ENCODE measurements at regions not wholly inside any gene's neighbourhood (a gene's known extent, or its start where the extent isn't known, plus 50 kb on each side); places are given as distances from the start of the nearest gene placed in this dataset.

DNA sequence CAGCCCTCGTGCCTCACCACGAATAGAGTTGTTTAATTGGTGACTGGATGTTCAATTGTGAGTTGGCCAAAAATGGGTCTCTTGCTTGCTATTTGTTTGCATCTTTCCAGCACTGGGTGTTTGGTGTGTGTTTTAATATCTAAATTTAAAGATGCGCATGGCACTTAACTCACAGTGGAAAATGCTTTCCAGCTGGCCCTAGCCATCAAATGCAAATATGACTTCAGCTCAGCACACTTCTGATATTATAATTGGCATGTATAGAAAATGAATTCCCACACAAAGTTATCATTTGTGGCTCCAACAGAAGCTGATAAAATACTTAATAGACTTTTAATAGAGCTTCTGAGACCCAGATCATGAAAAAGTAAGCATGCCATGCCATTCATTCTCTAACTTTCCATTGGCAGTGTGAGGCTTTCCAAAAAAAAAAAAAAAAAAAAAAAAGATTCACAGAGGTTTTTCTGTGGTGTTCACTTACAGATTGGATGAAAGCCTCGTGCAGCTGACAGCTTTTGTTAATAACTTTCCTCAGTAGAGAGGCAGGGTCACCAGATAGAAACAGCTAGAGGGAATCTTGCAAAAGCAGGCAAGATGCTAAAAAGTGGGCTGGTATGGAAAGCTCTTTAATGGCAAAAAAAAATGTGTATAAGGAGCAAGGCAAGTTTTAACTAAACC, 425.2 kb downstream of the GALC start:
- Mint-ChIP-seq H3K27me3 (no peaks in the 10 kb centered on the region), H3K4me1 (no peaks in the 10 kb centered on the region), H3K27ac (no peak overlapping the region), H3K4me3 (no peak overlapping the region), H3K9me3 (peaks cover 8% of the 10 kb centered on the region), H3K36me3 (no peaks in the 10 kb centered on the region)
- no peak for DNase-seq
- ATAC-seq (ENCODE audit: low read depth): no peak
- POLR2A ChIA-PET: no interaction called here

DNA sequence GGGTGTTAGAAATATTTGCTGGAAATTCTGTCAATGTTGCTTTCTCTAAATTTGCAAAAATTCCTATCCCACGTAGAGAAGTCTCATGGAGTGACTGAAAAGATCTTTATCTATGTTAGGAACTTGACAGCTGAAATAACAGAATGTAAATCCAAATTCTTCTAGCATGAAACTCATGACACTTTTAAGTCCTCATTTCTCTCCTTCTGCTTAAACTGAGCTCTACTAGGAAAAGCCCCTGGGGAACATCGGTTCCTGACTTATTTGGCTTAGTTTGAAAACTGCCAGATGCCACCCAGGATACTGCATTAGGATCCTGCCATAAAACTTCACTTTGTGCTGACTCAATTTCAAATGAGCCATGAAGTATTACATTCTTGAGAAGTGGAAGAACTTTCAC, 426.0 kb downstream of the GALC start:
- H3K36me3 Mint-ChIP-seq: no peaks in the 10 kb centered on the region
- no peaks in the 10 kb centered on the region for H3K4me1 Mint-ChIP-seq
- DNase-seq (no peak), ATAC-seq (ENCODE audit: low read depth) (no peak)
- no peak overlapping the region for H3K4me3 Mint-ChIP-seq
- H3K27ac Mint-ChIP-seq: no peak overlapping the region
- POLR2A ChIA-PET: no interaction called here
- H3K9me3 Mint-ChIP-seq: peaks cover 11% of the 10 kb centered on the region
- H3K27me3 Mint-ChIP-seq: no peaks in the 10 kb centered on the region

DNA sequence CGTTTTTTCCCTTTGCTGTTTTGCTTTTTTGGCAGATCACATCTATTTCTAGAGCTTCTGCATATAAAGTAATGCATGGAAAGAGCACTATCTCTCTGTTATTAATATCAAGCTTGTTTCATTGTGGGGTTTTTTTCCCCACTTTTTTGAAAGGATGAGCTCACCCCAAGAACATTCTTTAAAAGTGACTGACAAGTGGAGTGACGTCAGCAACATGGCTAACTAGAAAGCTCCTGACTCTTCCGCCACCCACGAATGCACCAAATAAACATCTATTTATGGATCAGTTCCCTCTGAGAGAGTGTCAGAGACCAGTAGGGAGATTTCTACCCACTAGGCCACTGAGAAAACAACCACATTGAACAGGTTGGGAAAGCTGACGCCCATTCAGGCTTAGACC, 445.4 kb downstream of the GALC start:
- H3K4me3 Mint-ChIP-seq: no peak overlapping the region
- H3K27ac Mint-ChIP-seq: no peak overlapping the region
- ATAC-seq (ENCODE audit: low read depth): no peak
- DNase-seq: no peak
- H3K9me3 Mint-ChIP-seq: peaks cover 4% of the 10 kb centered on the region
- no peaks in the 10 kb centered on the region for H3K27me3 Mint-ChIP-seq
- POLR2A ChIA-PET: no interaction called here
- no peaks in the 10 kb centered on the region for H3K36me3 Mint-ChIP-seq
- H3K4me1 Mint-ChIP-seq: no peaks in the 10 kb centered on the region

DNA sequence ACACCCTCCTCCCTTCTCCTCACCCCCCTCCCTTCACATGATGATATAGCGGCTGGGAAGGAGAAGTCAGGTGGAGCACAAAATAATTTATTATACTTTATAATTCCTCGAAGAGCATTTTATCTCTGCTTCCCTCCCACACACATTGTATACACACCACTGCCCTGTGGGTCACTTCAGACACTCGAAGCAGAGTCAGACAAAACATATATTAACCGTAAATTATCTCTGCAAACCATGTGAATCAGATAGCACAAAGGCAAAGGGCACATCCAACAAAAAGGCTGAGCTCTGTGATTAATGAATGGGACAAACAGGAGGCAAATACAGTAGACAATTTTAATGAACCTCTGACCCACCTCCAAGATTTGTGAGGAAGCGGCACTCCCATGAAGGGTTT, 450.7 kb downstream of the GALC start:
- H3K36me3 Mint-ChIP-seq: no peaks in the 10 kb centered on the region
- ATAC-seq (ENCODE audit: low read depth) (no peak), DNase-seq (no peak)
- H3K4me1 Mint-ChIP-seq: no peaks in the 10 kb centered on the region
- H3K27me3 Mint-ChIP-seq: no peaks in the 10 kb centered on the region
- POLR2A ChIA-PET: no interaction called here
- H3K9me3 Mint-ChIP-seq: peaks cover 2% of the 10 kb centered on the region
- no peak overlapping the region for H3K27ac Mint-ChIP-seq
- H3K4me3 Mint-ChIP-seq: no peak overlapping the region

DNA sequence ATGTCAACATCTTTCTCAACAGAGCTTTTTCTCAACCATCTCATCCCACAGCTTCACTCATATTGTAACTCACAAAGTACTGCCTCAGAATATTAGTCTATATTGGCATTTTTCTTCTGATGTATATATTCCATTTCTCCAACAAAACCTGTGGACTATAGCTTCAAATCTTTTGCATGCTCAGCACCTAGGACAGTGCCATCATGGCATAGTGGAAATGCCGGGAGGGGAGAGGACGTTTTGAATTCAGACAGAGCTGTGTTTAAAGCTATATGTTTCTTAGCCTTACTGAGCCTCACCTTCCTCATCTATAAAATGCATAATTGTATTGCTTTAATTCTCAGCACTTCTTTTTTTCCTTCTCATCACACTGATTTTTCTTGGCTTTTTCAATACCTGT, 452.6 kb downstream of the GALC start:
- Mint-ChIP-seq H3K27me3 (no peaks in the 10 kb centered on the region), H3K4me1 (no peaks in the 10 kb centered on the region), H3K36me3 (no peaks in the 10 kb centered on the region), H3K27ac (no peak overlapping the region), H3K4me3 (no peak overlapping the region), H3K9me3 (peaks cover 1% of the 10 kb centered on the region)
- POLR2A ChIA-PET: no interaction called here
- DNase-seq (no peak), ATAC-seq (ENCODE audit: low read depth) (no peak)

DNA sequence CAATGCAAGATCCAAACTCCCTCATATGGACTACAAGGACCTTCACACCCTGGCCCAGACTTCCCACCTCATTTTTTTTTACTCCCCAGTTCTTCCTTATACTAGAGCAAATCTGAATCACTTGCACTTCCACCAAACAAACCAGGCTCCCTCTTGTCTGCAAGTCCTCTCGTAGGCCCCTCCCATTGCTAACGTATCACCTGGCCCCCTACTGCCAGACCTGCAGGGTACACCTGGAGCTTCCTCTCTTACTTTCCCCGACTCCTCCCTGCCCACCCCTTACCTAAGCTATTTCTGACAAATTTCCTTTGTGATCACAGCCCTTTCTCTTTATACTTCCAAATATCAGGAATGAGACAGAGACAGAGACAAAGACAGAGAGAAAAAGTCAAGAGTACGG, 463.9 kb downstream of the GALC start:
- no peak for DNase-seq
- Mint-ChIP-seq H3K4me3 (no peak overlapping the region), H3K27ac (no peak overlapping the region), H3K9me3 (no peaks in the 10 kb centered on the region), H3K4me1 (no peaks in the 10 kb centered on the region), H3K27me3 (no peaks in the 10 kb centered on the region), H3K36me3 (no peaks in the 10 kb centered on the region)
- ATAC-seq (ENCODE audit: low read depth): no peak
- POLR2A ChIA-PET: no interaction called here

DNA sequence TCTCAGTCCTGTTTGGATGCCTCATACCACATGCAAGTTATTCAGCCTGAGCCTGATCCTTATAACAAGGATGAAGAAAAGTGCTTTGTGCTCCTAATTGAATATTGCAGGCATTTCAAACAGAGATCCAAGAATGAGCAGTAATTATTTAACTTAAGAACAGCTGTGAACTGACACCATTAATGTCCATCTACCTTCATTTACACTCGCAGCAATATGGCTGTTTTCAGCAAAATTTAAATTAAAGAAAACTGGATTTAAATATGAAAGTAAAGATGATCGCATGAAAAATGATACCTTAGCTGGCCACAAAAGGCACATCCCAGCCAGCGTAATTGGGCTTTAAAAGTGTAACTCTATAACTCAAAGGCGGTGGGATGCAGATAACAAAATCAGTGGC, 466.3 kb downstream of the GALC start:
- ATAC-seq (ENCODE audit: low read depth): no peak
- POLR2A ChIA-PET: no interaction called here

DNA sequence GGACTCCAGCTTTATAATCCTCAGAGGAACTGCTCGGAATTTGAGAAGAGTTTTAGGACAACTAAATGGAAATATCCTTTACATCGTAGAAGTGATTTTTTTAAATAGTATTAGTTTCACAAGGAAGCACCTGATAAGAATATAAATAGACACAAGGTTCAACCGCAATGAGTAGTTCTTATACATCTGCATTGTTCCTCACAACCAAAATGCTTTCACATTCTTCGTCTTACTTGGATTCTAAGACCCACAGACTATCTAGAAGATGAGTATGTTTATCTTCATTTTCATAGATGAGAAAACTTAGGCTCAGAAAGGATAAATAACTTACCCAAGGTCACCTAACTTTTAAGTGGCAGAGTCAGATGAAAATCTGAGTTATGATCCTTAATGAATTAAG, 469.0 kb downstream of the GALC start:
- Mint-ChIP-seq H3K9me3 (no peaks in the 10 kb centered on the region), H3K4me1 (no peaks in the 10 kb centered on the region), H3K27me3 (no peaks in the 10 kb centered on the region), H3K36me3 (no peaks in the 10 kb centered on the region), H3K4me3 (no peak overlapping the region), H3K27ac (no peak overlapping the region)
- POLR2A ChIA-PET: no interaction called here
- no peak for DNase-seq
- ATAC-seq (ENCODE audit: low read depth): no peak

More for the DNA sequence above, 466.3 kb downstream of the GALC start:
- no peaks in the 10 kb centered on the region for H3K4me1 Mint-ChIP-seq
- no peaks in the 10 kb centered on the region for H3K27me3 Mint-ChIP-seq
- H3K36me3 Mint-ChIP-seq: no peaks in the 10 kb centered on the region
- no peaks in the 10 kb centered on the region for H3K9me3 Mint-ChIP-seq
- DNase-seq: no peak
- H3K4me3 Mint-ChIP-seq: no peak overlapping the region
- no peak overlapping the region for H3K27ac Mint-ChIP-seq

DNA sequence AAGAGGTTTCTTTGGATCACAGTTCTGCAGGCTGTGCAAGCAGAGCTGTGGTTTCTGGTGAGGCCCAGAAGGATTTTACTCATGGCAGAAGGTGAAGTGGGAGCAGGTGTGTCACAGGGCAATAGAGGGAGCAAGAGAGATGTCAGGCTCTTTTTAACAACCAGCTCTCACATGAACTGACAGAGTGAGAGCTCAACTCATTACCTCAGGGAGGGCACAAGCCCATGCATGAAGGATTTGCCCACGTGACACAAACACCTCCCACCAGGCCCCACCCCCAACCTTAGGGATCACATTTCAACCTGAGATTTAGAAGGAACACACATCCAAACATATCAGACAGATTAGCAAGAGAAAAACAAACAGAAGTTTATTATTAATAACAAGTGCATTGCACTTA, 470.4 kb downstream of the GALC start:
- Mint-ChIP-seq H3K4me3 (no peak overlapping the region), H3K27ac (no peak overlapping the region), H3K9me3 (peaks cover 1% of the 10 kb centered on the region), H3K27me3 (no peaks in the 10 kb centered on the region), H3K36me3 (no peaks in the 10 kb centered on the region), H3K4me1 (no peaks in the 10 kb centered on the region)
- ATAC-seq (ENCODE audit: low read depth) (no peak), DNase-seq (no peak)
- POLR2A ChIA-PET: no interaction called here

DNA sequence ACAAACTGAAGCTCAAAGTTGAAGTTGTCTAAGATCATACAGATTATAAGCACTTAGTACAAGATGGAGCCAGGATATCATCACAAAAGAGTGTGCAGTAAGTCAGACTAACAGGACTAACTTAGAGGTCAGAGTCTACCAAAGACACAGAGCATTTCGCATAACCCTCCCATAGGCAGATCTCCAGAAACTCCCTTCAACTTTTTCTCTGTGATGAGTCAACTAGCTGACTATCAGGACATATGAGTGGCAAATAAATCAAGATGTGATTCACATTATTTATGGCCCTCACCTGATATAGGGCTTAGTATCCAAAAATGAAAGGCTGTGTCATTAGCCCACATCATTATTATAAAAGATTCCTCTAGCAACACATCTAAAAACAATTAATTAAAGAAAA, 484.6 kb downstream of the GALC start:
- Mint-ChIP-seq H3K4me1 (no peaks in the 10 kb centered on the region), H3K27me3 (no peaks in the 10 kb centered on the region), H3K4me3 (no peak overlapping the region), H3K9me3 (peaks cover 3% of the 10 kb centered on the region), H3K27ac (no peak overlapping the region), H3K36me3 (no peaks in the 10 kb centered on the region)
- no peak for DNase-seq
- POLR2A ChIA-PET: no interaction called here
- no peak for ATAC-seq (ENCODE audit: low read depth)

DNA sequence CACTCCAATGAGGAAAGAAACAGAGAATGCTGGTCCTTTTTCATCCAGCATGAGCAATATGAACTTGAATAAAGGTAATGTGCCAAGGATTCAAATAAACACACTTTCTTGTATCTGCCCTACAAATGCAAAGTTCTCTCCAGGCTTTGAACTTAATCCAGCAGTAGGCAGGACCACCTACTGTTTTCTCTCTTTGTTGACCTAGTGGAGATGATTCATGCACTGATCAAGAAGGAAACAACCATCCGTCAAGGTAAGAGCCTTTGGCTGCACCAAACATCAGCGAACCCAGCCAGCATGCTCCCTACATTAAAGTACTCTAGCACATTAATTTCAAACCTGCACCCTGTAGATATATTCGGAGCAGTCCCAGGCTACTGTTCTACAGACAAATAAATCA, 489.3 kb downstream of the GALC start:
- Mint-ChIP-seq H3K27ac (no peak overlapping the region), H3K27me3 (no peaks in the 10 kb centered on the region), H3K4me1 (no peaks in the 10 kb centered on the region), H3K36me3 (no peaks in the 10 kb centered on the region), H3K4me3 (no peak overlapping the region), H3K9me3 (peaks cover 3% of the 10 kb centered on the region)
- ATAC-seq (ENCODE audit: low read depth) (no peak), DNase-seq (no peak)
- POLR2A ChIA-PET: no interaction called here

DNA sequence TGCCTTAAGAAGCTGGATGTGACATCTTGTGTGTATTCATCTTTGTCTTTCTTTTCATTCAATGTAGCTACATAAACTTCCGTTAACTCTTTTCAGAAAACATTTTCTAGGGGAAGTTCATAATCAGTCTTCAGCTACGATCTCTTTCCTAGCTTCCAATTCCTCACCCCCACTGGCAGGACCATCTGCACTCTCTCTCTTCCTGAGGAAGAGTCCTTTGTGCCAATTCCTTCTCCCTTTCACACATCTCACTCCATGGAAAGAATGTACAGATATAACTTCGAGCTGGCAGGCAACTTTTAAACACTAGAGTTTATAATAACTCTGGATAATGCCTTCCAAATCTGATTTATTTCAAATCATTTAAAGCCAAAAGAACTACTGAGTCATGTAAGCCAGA, 495.7 kb downstream of the GALC start:
- ATAC-seq (ENCODE audit: low read depth): no peak

DNA sequence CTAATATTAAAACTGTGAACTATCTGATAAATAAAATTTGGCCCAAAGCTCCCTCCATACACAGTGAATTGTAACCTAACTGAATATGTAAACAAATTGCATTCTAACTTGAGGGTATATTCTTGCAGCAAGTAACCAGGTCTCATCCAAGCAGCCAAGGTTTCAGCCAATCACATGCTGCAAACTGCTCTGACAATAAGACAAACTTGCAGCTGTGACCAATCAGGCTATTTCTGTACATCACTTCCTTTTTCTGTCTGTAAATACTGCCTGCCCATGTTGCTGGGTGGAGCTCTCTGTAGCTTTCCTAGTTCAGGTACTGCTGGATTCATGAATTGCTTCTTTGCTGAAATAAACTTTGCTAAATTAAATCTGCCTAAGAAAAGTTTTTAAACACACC, 499.0 kb downstream of the GALC start:
- ATAC-seq (ENCODE audit: low read depth) (no peak), DNase-seq (no peak)
- Mint-ChIP-seq H3K27me3 (no peaks in the 10 kb centered on the region), H3K27ac (no peak overlapping the region), H3K36me3 (no peaks in the 10 kb centered on the region), H3K4me3 (no peak overlapping the region), H3K9me3 (no peaks in the 10 kb centered on the region), H3K4me1 (no peaks in the 10 kb centered on the region)
- POLR2A ChIA-PET: no interaction called here

More for the DNA sequence above, 495.7 kb downstream of the GALC start:
- POLR2A ChIA-PET: no interaction called here
- Mint-ChIP-seq H3K4me3 (no peak overlapping the region), H3K36me3 (no peaks in the 10 kb centered on the region), H3K4me1 (no peaks in the 10 kb centered on the region), H3K27ac (no peak overlapping the region), H3K27me3 (no peaks in the 10 kb centered on the region), H3K9me3 (no peaks in the 10 kb centered on the region)
- no peak for DNase-seq

DNA sequence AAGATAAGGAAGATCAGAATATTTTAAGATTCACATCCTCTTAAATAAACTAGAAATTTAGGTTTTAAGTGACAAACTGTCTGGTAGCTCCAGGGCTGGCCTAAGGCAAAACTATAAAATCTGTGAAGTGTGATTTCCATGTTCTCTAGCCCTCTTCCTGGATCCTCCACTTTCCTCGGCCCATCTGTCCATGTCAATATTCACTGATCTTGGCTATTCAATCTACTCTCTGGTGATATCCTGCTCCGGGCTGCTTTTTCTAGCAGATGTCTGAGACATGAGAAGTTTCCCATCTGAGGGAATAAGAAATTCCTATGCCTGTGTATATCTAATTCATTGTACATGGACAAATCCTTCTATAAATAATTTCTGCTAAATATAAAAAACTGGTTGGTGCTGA, 500.4 kb downstream of the GALC start:
- POLR2A ChIA-PET: no interaction called here
- H3K27ac Mint-ChIP-seq: no peak overlapping the region
- H3K4me3 Mint-ChIP-seq: no peak overlapping the region
- no peaks in the 10 kb centered on the region for H3K9me3 Mint-ChIP-seq
- H3K27me3 Mint-ChIP-seq: no peaks in the 10 kb centered on the region
- H3K4me1 Mint-ChIP-seq: no peaks in the 10 kb centered on the region
- DNase-seq: no peak
- no peaks in the 10 kb centered on the region for H3K36me3 Mint-ChIP-seq
- ATAC-seq (ENCODE audit: low read depth): no peak

DNA sequence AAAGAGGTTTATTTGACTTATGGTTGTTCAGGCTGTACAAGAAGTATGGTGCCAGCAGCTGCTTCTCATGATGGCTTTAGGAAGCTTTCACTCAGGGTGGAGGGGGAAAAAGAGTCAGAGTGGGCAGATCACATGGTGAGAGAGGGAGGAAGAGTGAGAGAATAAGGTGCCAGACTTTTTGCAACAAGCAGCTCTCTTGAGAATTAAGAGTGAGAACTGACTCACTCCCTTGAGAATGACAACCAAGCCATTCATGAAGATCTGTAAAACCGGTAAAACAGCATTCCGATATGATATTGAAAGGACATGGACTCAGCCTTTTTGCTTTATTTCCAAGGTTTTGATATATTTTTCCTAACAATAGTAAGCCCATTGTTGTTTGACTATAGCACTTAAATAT, 501.2 kb downstream of the GALC start:
- no peaks in the 10 kb centered on the region for H3K9me3 Mint-ChIP-seq
- no peaks in the 10 kb centered on the region for H3K27me3 Mint-ChIP-seq
- H3K4me3 Mint-ChIP-seq: no peak overlapping the region
- POLR2A ChIA-PET: no interaction called here
- H3K36me3 Mint-ChIP-seq: no peaks in the 10 kb centered on the region
- H3K4me1 Mint-ChIP-seq: no peaks in the 10 kb centered on the region
- H3K27ac Mint-ChIP-seq: no peak overlapping the region
- DNase-seq (no peak), ATAC-seq (ENCODE audit: low read depth) (no peak)
